Sciatic nerve (tissue), 2 donors: ENCODE measurements at regions not wholly inside any gene's neighbourhood (a gene's known extent, or its start where the extent isn't known, plus 50 kb on each side); places are given as distances from the start of the nearest gene placed in this dataset.

ENCODE experiments used
- ATAC-seq: fragments of 200-7000 bp; cut with Tn5 transposase; one replicate; pipeline ENCODE4 v1.9.1; 2020; ENCODE audit warnings: mild to moderate bottlenecking, moderate library complexity
- DNase-seq: peaks from one replicate; pipeline ENCODE4 v3.0.0-alpha.2; 2020; ENCODE audit warnings: low spot score
- intact Hi-C: fragments of 100-400 bp; cut with DNase I; formaldehyde crosslinking; loops from one replicate; pipeline ENCODE4 v1.14.2; 2022
- donor health status: DM: no; HTN: no; CAD: no.
- donor health status: DM: no; HTN: no; CAD: no.

DNA sequence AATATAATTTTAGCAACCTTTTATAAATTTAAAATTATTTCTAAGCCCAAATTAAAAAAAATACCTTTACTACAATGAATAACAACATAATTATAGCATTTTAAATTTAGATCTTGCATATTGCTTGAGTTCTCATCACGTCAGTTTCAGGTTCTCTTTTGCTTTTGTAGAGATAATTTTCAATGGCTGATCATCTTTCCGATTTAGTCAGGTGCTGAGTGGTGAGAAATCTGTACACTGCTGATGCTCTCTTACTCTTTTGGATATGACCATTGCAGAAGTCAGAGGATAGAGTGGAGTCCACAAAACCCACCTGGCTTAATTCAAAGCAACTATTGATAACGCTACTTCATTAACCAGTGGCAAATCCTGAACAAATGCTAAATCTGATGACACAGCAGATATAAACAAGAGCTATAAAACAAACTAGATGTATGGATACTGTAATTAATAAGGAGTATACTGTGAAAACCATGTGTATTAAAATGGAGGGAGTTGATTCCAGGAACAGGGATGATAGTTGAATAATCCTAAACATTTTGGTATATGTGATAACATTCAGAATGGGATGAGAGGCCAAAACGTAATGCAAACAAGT is 394.8 kb downstream of the CSNK1G3 start:
- no peak for DNase-seq
- intact Hi-C loops: no loop called here

DNA sequence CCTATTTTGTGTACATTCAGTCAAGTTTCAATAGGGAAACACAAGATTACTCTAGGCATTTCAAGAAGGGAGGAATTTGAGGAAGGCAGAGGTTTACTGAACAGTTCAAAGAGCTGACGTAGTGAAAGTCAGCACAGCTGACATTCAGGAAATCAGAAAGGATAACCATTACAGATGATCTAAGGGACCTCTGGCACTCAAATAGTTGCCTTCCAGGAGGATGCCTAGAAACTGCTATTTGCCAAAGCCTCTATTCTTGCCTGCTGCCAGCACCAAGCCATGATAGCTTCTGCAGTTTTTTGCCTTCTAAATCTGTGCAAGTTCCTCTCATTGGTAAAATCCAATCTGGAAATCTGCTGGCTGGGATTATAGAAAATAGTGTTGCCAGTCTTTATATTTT is 373.1 kb downstream of the CSNK1G3 start:
- intact Hi-C loops: no loop called here
- no peak for ATAC-seq
- DNase-seq: no peak

More for the DNA sequence above, 394.8 kb downstream of the CSNK1G3 start:
- no peak for ATAC-seq

DNA sequence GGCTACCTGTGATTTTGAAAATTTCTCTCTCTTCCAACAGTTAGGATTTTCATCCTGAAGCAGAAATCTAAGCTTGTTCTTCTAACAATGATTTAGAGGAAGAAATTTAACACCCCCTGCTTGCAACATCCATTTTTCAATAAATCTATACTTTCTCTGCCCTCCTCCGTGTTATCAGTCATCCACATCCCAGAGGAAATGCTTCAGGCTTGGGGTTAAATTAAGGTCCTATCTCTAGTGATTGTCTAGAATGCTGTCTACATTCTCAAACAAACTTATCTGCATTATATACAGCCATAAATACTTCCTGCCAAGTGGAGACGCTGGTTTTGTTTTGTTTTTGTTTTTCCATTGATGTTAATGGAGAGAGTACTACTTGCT is 371.0 kb downstream of the CSNK1G3 start:
- no peak for ATAC-seq
- intact Hi-C loops: no loop called here
- DNase-seq: no peak

DNA sequence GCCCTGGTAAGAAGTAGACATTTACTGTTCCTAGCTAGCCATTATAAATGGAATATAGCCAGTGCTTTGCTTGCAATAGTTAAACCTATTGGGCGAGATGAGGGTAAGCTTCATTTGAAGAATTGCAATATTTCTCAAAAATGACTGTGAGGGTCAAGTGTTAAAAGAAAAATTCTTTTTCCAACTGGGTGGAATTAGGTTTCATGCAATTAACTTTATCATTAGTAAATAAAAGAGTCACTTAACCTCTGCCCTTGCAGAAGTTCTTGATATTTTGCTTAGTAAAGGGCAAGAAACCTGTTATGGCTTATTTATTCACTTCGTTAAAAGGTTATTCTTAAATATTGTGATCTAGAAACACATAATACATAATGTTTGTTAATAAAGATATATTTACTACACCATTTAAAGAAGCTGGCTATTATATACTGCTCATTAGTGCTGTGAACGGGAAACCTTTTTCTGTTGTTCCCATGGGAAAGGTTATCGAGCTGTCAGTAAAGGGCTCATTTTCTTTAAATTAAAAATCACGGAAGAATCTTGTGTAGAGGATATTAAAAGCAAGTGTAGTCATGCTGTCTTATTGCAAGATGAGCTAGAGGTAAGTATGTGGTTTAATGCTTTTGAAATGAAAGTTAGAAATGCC is 370.5 kb downstream of the CSNK1G3 start:
- intact Hi-C loops: no loop called here
- DNase-seq (no peak), ATAC-seq (no peak)

DNA sequence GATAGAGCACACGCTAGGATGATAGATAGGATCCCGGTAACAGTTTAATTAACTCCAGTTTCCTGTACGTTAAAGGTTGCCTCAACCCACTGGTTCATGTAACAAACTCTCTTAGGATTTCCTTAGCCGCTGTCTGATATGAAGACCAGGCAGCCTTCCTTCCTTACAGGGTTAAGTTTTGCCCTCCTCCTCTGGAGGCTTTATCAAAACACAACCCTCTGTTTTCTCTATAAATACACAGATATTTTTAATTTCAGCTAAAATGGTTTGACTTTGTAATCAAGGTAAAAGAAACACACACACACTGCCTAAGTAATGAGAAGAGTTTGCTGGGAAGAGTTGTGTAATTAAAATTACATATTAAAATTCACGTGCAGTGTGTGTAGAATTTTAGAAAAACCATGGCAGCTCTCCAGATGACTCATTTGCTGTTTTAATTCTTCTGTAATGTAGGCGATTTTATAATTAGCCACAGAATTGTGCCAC is 369.8 kb downstream of the CSNK1G3 start:
- ATAC-seq: no peak
- no peak for DNase-seq
- intact Hi-C loops: no loop called here

DNA sequence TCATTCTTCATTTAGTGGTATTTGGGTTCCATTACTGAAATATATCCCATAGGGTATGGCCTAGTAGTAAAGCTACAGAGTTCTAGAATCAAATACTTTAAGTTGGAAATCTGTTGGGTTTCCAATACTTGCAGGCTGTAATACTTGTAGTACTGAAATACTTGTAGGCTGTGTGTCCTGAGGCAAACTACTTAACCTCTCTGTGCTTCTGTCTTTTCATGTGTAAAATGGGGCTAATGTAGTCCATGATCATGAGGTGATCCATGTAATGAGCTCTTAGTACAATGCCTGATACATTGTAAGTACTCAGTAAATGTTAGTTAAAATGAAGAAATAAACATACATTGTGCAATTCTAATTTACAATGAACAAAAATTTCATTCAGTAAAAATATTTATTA is 368.9 kb downstream of the CSNK1G3 start:
- no peak for ATAC-seq

DNA sequence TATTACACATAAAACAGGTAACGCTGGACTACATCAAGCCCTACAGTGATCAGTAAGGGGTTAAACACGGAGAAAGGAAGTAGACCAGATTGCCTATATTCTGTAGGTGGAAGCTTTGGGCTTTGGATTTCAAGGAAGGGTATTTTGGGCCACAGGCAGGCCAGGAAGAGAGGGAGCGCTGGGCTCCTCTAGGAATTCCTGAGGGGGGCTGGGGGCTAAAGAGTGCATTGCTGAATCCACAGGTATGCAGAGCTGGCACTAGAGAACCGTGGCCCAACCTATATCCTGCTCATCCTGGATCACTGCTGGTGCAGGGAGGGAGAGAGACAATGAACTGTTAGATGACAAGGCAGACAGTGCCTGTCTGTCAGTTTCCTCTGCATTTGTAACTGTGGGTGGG is 367.1 kb downstream of the CSNK1G3 start:
- intact Hi-C loops: no loop called here
- DNase-seq (no peak), ATAC-seq (no peak)

More for the DNA sequence above, 368.9 kb downstream of the CSNK1G3 start:
- no peak for DNase-seq
- intact Hi-C loops: no loop called here

DNA sequence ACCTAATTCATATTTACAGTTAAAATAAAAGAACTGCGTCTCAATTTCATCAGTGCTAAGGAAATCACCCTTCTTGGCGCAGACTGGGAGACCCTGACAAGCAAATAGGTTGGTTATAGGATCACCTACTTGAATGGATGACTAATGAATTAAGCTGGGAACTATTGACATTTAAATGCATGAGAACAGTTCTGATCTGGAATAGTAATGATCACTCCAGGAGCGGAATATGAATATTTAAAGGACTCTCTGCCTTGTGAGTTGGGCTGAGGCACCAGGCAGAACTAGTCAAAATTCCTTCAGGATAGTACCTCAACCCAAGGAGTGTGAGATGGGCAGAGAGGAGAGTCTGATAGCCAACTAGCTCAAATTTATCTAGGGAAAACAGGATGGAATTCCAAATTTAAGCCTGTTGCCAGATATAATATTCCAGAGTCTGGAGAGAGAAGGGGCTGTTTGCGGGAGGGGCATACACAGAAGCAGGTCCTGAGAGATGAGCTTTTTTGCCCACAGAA is 364.4 kb downstream of the CSNK1G3 start:
- DNase-seq (no peak), ATAC-seq (no peak)
- intact Hi-C loops: no loop called here

DNA sequence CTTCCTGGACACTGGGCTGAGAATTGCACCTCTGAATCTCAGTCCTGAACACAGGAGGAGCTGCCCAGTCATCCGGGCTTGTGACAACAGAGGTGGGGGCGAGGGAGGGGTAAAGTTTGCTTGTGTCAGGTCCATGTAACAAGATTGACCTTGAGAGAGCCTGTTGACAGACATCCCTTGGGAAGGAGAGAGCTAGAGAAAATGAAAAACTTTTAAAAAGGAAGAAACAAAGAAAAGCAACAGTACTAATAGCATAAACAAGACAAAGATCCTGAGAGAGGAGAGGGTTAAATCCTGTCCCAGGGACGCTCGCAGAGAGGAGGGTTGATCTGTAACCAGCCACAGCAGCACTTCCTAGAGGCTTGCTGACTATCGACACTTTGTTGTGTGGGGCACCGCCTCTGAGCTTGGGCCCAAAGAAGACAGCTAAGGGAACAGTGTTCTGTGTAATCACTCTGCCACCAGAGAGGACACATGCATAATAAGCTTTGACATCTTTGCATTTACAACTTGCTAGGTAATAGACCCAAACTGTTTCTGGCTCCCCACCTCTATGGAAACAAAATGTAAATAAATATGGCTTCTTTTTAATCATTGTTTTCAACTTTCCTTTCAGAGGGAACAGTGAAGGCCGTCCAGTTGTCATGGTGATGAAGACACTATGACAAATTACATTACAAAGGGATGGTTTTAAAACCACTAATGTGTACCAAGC is 363.7 kb downstream of the CSNK1G3 start:
- intact Hi-C loops: no loop called here
- peak; percentile 73 for ATAC-seq
- no peak for DNase-seq

DNA sequence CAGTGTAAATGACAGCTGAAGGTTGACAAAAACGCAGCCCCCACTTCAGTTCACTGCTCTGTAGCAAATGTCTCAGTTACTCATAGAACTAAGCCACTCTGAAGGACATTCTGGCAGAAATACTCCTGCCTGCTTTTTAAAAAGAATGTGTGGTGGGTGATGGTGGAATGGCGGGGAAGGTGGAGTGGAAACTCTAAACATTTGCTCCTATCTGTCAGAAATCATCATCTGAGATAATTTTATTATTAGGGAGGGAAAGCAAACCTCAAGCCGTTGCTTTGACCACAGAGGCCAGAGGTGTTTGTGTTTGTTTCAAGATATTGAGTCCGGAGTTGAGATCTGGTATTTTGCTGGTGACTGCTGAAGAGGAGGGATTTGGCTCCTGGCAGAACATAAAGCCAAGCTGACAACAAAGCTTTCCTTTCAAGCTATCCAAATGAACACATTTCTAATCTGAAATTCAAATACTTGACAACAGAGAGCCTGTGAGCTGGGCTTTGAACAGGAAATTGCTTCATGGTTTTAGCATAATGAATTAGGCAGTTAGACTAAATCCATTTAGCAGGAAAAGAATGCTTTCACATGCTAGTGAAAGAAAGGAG is 362.7 kb downstream of the CSNK1G3 start:
- ATAC-seq: peak; percentile 85
- DNase-seq: no peak
- intact Hi-C loops: no loop called here

DNA sequence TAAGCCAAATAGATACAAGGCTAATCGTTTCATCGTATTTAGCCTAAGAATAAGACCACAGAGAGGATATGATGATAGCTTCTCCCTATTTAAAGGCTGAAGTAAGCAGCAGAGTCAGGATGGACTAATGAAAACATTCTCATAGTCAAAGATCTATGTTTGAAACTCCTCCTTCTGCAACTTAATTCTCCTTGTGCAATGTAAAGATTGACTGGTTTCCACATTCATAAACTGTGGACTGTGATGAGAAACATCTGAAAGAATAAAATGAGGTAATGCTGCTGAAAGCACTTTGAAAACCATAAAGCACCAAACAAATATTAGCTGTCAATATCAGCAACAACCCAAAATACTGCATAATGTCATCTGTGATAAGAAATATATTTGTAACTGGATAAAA is 361.9 kb downstream of the CSNK1G3 start:
- ATAC-seq (no peak), DNase-seq (no peak)
- intact Hi-C loops: no loop called here

DNA sequence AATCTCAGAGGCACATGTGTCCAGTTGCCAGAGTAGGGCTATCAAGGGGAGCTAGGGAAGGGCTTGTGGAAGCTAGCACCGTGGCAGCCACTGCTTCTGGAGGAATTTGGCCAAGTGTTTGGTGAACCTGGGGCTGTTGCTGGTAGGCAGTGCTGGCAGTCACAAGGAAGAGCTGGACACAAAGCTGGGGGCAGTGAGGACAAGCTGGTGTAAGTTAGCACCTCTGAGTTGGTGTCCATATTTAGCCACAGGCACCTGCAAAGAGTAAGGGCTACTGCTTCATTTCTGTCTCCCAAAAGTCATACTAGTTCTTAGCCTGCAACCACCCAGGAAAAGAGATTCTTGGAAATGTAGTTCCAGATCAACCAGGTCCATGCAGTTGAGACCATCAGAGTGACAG is 359.4 kb downstream of the CSNK1G3 start:
- ATAC-seq (no peak), DNase-seq (no peak)
- intact Hi-C loops: no loop called here

DNA sequence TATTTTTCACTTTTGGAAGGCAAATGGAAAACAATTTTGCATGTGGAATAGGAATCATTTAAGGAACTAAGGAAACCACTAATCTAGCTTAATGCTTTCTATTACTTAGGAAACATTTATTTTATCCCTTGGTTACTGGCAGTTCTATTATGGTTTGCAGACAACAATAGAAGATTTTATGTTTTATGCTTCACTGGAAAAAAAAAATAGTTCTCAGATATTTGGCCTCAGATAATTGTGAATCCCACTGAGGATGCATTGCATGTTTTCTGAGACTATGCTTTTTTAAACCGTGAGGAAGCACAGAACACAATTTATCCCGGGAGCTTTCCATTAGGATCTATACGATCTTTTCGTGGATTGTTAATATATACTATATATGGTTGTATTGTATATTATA is 356.9 kb downstream of the CSNK1G3 start:
- ATAC-seq (no peak), DNase-seq (no peak)
- intact Hi-C loops: no loop called here

DNA sequence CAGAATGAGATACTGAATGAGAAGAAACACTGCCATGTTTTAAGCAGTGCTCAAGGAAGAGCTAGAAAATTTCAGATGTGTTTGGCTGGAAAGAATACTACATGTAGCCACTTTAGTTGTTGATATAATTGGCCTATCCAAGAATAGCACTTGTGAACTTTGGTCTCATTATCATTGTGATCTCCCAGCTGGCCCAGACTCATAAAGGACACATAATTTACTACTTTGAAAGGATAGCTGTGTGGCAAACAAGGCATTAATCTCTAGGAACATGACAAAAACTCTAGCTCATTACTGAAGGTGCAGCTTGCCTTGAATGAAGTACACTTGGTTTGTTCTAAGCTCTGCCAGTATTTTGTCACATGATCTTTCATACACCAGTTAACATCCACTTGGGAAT is 356.3 kb downstream of the CSNK1G3 start:
- intact Hi-C loops: no loop called here
- ATAC-seq (peak; percentile 34), DNase-seq (no peak)

DNA sequence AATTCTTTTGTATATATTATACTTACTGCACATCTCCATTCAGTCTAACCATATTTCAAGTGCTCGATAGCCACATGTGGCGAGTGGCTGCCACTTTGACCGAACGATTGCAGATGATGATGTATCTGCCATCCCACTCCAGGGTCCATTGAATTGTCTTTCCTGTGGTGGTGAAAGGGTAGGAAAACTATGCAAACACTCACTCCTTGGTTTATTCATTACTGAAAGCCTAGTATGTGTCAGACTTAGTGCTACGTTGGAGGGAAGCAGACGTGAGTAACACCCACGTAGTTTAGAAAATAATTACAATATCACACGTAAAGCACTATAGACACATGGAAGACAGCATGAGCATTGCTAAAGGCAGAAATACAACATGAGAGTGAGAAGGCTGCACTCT is 353.7 kb downstream of the CSNK1G3 start:
- DNase-seq (no peak), ATAC-seq (no peak)
- intact Hi-C loops: no loop called here

DNA sequence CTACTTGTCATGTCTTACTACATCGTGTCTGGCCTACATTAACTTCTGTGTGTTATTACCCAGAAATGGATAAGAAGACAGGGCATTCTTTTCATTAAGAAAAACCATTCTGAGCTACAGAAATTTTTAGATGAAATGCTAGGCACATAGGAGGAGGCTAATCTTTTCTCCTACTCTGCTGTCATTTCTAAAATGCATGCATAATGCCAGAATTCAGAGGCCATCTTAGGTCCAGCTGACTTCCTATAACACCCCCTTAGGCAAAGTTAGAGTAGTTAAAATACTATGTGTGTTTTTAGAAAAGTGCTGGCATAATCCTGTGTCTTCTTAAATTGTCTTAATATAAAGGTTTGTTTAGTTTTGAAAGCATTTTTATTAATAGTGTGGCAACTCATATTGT is 352.6 kb downstream of the CSNK1G3 start:
- DNase-seq (no peak), ATAC-seq (no peak)
- intact Hi-C loops: no loop called here

DNA sequence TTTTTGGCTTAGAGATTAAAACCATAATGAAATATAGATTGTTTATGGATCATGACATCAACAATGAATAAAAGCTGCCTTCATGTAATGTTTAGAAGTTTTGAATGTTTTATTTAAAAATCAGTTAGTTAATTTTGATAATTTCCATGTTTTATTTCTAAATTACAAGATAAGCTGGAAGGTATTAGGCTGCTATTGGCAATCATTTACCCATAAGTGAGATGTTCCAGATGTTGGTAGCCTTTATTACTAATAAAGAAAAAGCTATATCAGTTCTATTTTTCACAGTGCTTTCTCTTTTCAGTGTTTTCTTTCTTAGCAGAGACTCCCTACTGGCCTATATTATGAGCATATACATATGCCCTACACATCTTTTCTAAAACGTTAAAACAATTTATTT is 347.0 kb downstream of the CSNK1G3 start:
- DNase-seq (no peak), ATAC-seq (no peak)
- intact Hi-C loops: no loop called here

DNA sequence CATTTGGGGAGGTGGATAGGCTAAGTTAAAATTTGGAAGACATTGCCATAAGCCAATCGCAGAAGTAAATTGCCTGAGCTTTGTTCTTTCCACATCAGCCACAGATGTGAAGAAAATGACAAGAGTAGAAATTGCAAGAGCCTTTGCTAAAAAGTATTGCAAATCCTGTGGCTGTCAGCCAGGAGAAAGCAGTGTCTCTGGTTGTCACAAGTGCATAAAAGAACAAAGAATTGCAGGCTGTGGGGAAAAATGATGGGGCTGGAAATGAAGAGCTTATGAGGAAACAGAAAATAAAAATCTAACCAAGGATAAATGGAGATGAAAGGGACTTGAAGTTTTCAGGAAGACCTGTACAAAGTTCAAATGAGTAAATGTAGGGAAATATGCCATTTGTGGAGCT is 344.8 kb downstream of the CSNK1G3 start:
- intact Hi-C loops: no loop called here
- DNase-seq (no peak), ATAC-seq (no peak)

DNA sequence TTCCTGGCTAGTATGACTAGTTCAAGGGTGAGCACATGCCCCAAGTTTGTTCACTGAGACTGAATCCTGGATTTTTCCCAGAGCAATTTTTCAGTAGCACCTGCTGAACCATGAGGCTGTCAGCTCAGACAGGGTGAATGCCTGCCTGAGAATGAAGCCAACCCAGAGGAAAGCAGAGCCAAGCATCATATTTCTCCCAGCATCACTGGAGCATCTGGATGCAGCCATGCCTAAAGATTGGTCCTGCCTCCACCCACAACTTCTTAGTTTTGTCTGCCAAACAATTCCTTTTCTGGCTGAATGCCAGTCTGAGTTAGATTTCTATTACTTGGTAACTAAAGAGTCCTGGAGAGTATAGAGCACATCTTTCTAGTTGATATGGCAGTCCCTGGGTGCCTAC is 343.6 kb downstream of the CSNK1G3 start:
- DNase-seq (no peak), ATAC-seq (no peak)

More for the DNA sequence above, 343.6 kb downstream of the CSNK1G3 start:
- intact Hi-C loops: no loop called here
